A673 (cell line): ENCODE measurements at regions not wholly inside any gene's neighbourhood (a gene's known extent, or its start where the extent isn't known, plus 50 kb on each side); places are given as distances from the start of the nearest gene placed in this dataset.
"Not testable (repeated sequence)": the region's sequence is repeated elsewhere in the genome, so short reads cannot be mapped to it uniquely, and the experiment has no call there.

Experiments used
- BruUV-seq: library from RNA; stranded (reverse); fragments of 400-500 nt; replicated peaks from 2 replicates; lab custom pipeline; 2021; lab: Mats Ljungman, UMichigan
- CTCF ChIA-PET: fragments of 300-600 bp; sonication (Branson Sonifier 250); formaldehyde crosslinking; loops from one replicate; lab custom pipeline; 2022; ENCODE audit warnings: antibody characterized with exemption; lab: Charles Lee
- POLR2A ChIA-PET: fragments of 300-600 bp; sonication (Branson Sonifier 250); formaldehyde crosslinking; loops from one replicate; lab custom pipeline; 2022; ENCODE audit warnings: antibody characterized with exemption; ENCODE audit not compliant: low non-redundant PET; lab: Charles Lee
- DNase-seq: peaks from one replicate; pipeline ENCODE4 v3.0.0-alpha.2; 2015; ENCODE audit warnings: low spot score
- H3K27ac ChIP-seq: fragments of 200-600 bp; sonication (generic); 2 replicates; pipeline ENCODE4 v1.5.1; 2016; ENCODE audit warnings: mixed run types, low read depth, mild to moderate bottlenecking, mixed read lengths, antibody characterized with exemption, low read length; ENCODE audit not compliant: poor library complexity, severe bottlenecking
- H3K27me3 ChIP-seq: fragments of 200-600 bp; sonication (generic); replicated peaks from 2 replicates; pipeline ENCODE4 v1.6.1; 2017; ENCODE audit warnings: mixed run types, low read depth, mild to moderate bottlenecking, mixed read lengths, antibody characterized with exemption, low read length; ENCODE audit not compliant: insufficient read depth, poor library complexity
- H3K36me3 ChIP-seq: fragments of 200-600 bp; sonication (generic); 2 replicates; pipeline ENCODE4 v1.6.1; 2016; ENCODE audit warnings: mixed run types, mild to moderate bottlenecking, mixed read lengths, antibody characterized with exemption, low read length; ENCODE audit not compliant: insufficient read depth, poor library complexity, severe bottlenecking
- H3K4me1 ChIP-seq: fragments of 200-600 bp; sonication (generic); 2 replicates; pipeline ENCODE4 v1.6.1; 2017; ENCODE audit warnings: mixed run types, mild to moderate bottlenecking, mixed read lengths, antibody characterized with exemption, low read length; ENCODE audit not compliant: insufficient read depth, poor library complexity, severe bottlenecking
- H3K4me3 ChIP-seq: fragments of 200-600 bp; sonication (generic); 2 replicates; pipeline ENCODE4 v1.5.1; 2016; ENCODE audit warnings: low read depth, mixed run types, mild to moderate bottlenecking, mixed read lengths, low read length; ENCODE audit not compliant: poor library complexity, severe bottlenecking
- H3K9me3 ChIP-seq: fragments of 200-600 bp; sonication (generic); 2 replicates; pipeline ENCODE4 v1.6.1; 2016; ENCODE audit warnings: mixed run types, low read depth, mild to moderate bottlenecking, mixed read lengths, antibody characterized with exemption, low read length; ENCODE audit not compliant: poor library complexity, severe bottlenecking
- CTCF ChIP-seq: fragments of 300-800, 200-600 bp; sonication (generic); conservative IDR thresholded peaks from 2 replicates; pipeline ENCODE4 v1.5.1; 2017; ENCODE audit warnings: low read depth, mild to moderate bottlenecking, antibody characterized with exemption, low read length, moderate library complexity, mixed read lengths
- EZH2 ChIP-seq: fragments of 200-600 bp; sonication (generic); IDR thresholded peaks from 2 replicates; pipeline ENCODE4 v1.6.1; 2017; ENCODE audit warnings: borderline replicate concordance, low read depth, mild to moderate bottlenecking, mixed read lengths, antibody characterized with exemption, low read length; ENCODE audit not compliant: poor library complexity, severe bottlenecking
- intact Hi-C: fragments of 100-400 bp; cut with micrococcal nuclease; formaldehyde crosslinking; loops from one replicate; pipeline ENCODE4 v1.10.0; 2022; ENCODE audit not compliant: unreplicated experiment

- H3K27ac ChIP-seq, BruUV-seq, DNase-seq, H3K4me3 ChIP-seq, H3K9me3 ChIP-seq, intact Hi-C loops, CTCF ChIA-PET, H3K4me1 ChIP-seq, H3K36me3 ChIP-seq, POLR2A ChIA-PET, H3K27me3 ChIP-seq: not testable (repeated sequence)
These were observed 107.8 kb upstream of the CCDC180 start for GRCh38 chr9:97199683-97200082.

DNA sequence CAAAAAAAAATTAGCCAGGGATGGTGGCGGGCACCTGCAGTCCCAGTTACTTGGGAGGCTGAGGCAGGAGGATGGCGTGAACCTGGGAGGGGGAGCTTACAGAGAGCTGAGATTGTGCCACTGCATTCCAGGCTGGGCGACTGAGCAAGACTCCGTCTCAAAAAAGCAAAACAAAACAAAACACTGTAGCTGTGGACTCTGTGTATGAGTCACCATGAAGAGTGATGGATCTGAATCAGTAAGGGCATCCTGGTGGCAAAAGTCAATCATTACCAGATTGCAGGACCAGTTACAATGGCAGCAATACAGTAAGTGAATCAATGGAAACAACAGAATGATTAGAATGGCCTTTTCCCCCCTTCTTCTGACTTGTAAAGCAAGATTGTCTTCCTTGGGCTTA, 113.7 kb upstream of the CCDC180 start:
- H3K36me3 ChIP-seq, H3K27ac ChIP-seq, intact Hi-C loops, DNase-seq, H3K4me3 ChIP-seq, H3K9me3 ChIP-seq, POLR2A ChIA-PET, H3K27me3 ChIP-seq, H3K4me1 ChIP-seq, BruUV-seq, CTCF ChIA-PET: not testable (repeated sequence)

DNA sequence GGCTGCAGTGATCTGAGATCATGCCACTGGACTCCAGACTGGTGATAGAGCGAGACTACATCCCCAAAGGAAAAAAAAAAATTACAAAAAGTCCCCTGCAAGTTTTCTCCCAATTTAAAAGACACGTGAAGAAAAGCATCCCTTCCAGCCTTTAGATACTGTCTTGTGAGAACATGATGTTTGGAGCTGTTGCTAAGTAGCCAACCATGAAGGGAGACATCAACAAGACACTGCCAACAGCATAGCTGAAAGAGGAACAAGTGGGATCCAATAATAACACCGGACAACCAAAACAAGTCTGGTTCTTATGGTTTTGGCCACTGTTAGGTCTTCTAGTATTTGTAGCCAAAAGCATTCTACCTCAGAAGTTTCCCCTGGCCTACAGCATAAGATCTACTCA, 118.9 kb upstream of the CCDC180 start:
- Histone ChIP-seq H3K4me1 (no peaks in the 10 kb centered on the region), H3K27ac (no peak overlapping the region), H3K4me3 (no peak overlapping the region), H3K9me3 (no peaks in the 10 kb centered on the region), H3K36me3 (no peaks in the 10 kb centered on the region), H3K27me3 (peaks cover 3% of the 10 kb centered on the region)
- intact Hi-C loops: no loop called here
- no TSS peak for BruUV-seq
- ChIA-PET POLR2A (no interaction called here), CTCF (no interaction called here)
- no peak for DNase-seq
- no peak for TF ChIP-seq EZH2
- no peak for TF ChIP-seq CTCF

DNA sequence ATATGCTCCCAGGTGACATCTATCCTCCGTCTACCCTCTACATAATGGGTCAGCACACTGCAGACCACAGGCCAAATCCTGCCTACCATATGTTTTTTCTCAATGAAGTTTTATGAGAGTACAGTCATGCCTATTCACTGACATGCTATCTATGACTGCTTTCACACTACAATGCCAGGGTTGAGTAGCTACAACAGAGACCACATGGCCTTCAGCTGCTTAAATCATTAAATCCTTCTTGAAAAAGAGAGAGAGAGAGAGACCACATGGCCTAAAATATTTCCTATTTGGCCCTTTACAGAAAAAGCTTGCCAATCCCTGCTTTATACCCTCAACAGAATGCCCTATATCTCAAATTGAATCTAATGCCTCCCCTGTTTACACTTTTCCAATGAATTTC, 119.8 kb upstream of the CCDC180 start:
- intact Hi-C loops, H3K4me1 ChIP-seq, POLR2A ChIA-PET, H3K4me3 ChIP-seq, H3K36me3 ChIP-seq, H3K27me3 ChIP-seq, BruUV-seq, DNase-seq, H3K9me3 ChIP-seq, H3K27ac ChIP-seq, CTCF ChIA-PET: not testable (repeated sequence)

- ChIA-PET POLR2A (no interaction called here), CTCF (no interaction called here)
- Histone ChIP-seq H3K4me3 (no peak overlapping the region), H3K9me3 (no peaks in the 10 kb centered on the region), H3K4me1 (no peaks in the 10 kb centered on the region), H3K27ac (no peak overlapping the region), H3K36me3 (no peaks in the 10 kb centered on the region), H3K27me3 (peaks cover 3% of the 10 kb centered on the region)
- TF ChIP-seq CTCF (no peak), EZH2 (no peak)
- intact Hi-C loops: no loop called here
- no TSS peak for BruUV-seq
- no peak for DNase-seq
These were observed 121.0 kb upstream of the CCDC180 start for GRCh38 chr9:97186493-97186892.

GRCh38 chr9:97182532-97182931, 124.9 kb upstream of the CCDC180 start:
- H3K36me3 ChIP-seq, POLR2A ChIA-PET: not testable (repeated sequence)

More at GRCh38 chr9:97182532-97182931, 124.9 kb upstream of the CCDC180 start:
- BruUV-seq, H3K9me3 ChIP-seq, H3K27ac ChIP-seq, H3K4me3 ChIP-seq, H3K27me3 ChIP-seq, DNase-seq, CTCF ChIA-PET, H3K4me1 ChIP-seq, intact Hi-C loops: not testable (repeated sequence)
